ENCODE measurements at regions not wholly inside any gene's neighbourhood (a gene's known extent, or its start where the extent isn't known, plus 50 kb on each side); places are given as distances from the start of the nearest gene placed in this dataset.
"Not testable (repeated sequence)": the region's sequence is repeated elsewhere in the genome, so short reads cannot be mapped to it uniquely, and the experiment has no call there.

- DNase-seq (ENCODE audit: low read depth, low spot score) = no peak
- no peak for TF ChIP-seq CTCF (IDR thresholded peaks at IDR 0.05; ENCODE audit: low read depth, low read length)
- in situ Hi-C loops (cut with HindIII; ENCODE audit: low sequenced_read_pairs) = no loop called here
- H3K4me3 ChIP-seq (ENCODE audit: low read depth, low read length) = no peak overlapping the region
Measured at GRCh38 chr7:34425631-34426384, 232.2 kb upstream of the NPSR1 start.

- in situ Hi-C loops (cut with HindIII; ENCODE audit: low sequenced_read_pairs) = no loop called here
- peak; percentile 52 for DNase-seq (ENCODE audit: low read depth, low spot score)
- H3K4me3 ChIP-seq (ENCODE audit: low read depth, low read length) = no peak overlapping the region
- peak; percentile 51 for TF ChIP-seq CTCF (IDR thresholded peaks at IDR 0.05; ENCODE audit: low read depth, low read length)
Measured at GRCh38 chr7:34430456-34430855, 227.6 kb upstream of the NPSR1 start.

- TF ChIP-seq CTCF (IDR thresholded peaks at IDR 0.05; ENCODE audit: low read depth, low read length) = no peak
- no peak for DNase-seq (ENCODE audit: low read depth, low spot score)
- in situ Hi-C loops (cut with HindIII; ENCODE audit: low sequenced_read_pairs) = no loop called here
- H3K4me3 ChIP-seq (ENCODE audit: low read depth, low read length) = no peak overlapping the region
Measured at GRCh38 chr7:34438436-34438835, 219.6 kb upstream of the NPSR1 start.

- in situ Hi-C loops (cut with HindIII; ENCODE audit: low sequenced_read_pairs) = no loop called here
- DNase-seq (ENCODE audit: low read depth, low spot score) = no peak
Measured at GRCh38 chr7:34445653-34446052, 212.4 kb upstream of the NPSR1 start.

GRCh38 chr7:34448531-34448930 is 209.5 kb upstream of the NPSR1 start:
- H3K4me3 ChIP-seq (ENCODE audit: low read depth, low read length); DNase-seq (ENCODE audit: low read depth, low spot score); in situ Hi-C loops (cut with HindIII; ENCODE audit: low sequenced_read_pairs): not testable (repeated sequence)

More at GRCh38 chr7:34445653-34446052, 212.4 kb upstream of the NPSR1 start:
- no peak for TF ChIP-seq CTCF (IDR thresholded peaks at IDR 0.05; ENCODE audit: low read depth, low read length)
- no peak overlapping the region for H3K4me3 ChIP-seq (ENCODE audit: low read depth, low read length)

GRCh38 chr7:34449765-34450164 is 208.3 kb upstream of the NPSR1 start:
- no peak overlapping the region for H3K4me3 ChIP-seq (ENCODE audit: low read depth, low read length)
- in situ Hi-C loops (cut with HindIII; ENCODE audit: low sequenced_read_pairs) = no loop called here

More at GRCh38 chr7:34449765-34450164, 208.3 kb upstream of the NPSR1 start:
- TF ChIP-seq CTCF (IDR thresholded peaks at IDR 0.05; ENCODE audit: low read depth, low read length) = no peak
- no peak for DNase-seq (ENCODE audit: low read depth, low spot score)

Measured in astrocyte of the spinal cord (primary cell).